Activated CD4-positive, CD25-positive, alpha-beta regulatory T cell treated with anti-CD3 and anti-CD28 coated beads, Interleukin-2, amount 50 U/mL, for 16 hours (primary cell): ENCODE measurements at regions not wholly inside any gene's neighbourhood (a gene's known extent, or its start where the extent isn't known, plus 50 kb on each side); places are given as distances from the start of the nearest gene placed in this dataset.

Experiments used
- DNase-seq: peaks from one replicate; pipeline ENCODE4 v3.0.0-alpha.2; 2020; ENCODE audit warnings: low read depth, low spot score

DNA sequence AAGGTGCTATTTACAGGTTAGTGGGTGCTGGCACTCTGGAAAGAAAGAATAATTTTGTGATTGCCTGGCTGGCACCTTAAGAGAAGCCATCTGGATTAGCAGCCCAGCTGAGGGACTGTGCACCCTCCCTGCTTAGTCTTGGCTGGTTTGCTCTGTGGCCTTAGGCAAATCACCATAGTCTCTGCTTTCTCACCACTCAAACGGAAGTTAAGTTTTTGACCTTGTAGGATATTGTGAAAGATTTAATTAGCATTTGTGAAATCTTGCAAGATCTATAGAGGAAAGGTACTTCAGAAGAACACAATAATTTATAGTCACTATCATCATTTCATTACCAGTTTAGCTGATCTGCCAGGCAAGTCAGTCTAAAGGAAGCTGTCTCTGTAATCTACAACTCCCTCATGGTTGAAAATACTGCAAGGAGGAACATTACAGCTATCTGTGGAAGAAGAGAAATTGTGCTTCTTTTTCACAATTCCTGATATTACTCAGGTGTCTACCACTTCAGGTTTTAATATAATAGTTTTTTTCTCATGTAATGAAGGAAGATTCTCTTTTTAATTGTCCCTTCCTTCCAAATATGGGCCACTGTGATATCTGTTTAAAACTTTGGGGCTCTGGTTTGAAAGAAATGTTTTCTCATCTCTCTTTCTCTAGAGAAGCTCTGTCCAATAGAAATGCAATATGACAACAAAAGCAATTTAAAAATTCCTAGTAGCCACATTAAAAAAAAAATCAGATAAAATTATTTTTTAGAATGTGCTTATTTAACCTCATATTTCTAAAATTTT, 219.6 kb downstream of the PTEN start:
- no peak for DNase-seq

DNA sequence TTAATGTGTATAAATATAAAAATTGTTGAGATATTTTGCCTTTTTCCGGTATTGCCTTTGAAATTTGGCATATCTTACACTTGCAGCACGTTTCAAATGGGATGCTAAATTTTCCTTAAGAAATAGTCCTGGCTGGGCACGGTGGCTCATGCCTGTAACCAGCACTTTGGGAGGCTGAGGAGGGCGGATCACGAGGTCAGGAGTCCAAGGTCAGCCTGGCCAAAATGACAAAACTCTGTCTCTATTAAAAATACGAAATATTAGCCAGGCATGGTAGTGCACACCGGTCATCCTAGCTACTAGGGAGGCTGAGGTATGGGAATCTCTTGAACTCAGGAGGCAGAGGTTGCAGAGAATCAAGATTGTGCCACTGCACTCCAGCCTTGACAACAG, 220.2 kb downstream of the PTEN start:
- no peak for DNase-seq

GRCh38 chr10:88086187-88086960, 222.9 kb downstream of the PTEN start:
- no peak for DNase-seq

DNA sequence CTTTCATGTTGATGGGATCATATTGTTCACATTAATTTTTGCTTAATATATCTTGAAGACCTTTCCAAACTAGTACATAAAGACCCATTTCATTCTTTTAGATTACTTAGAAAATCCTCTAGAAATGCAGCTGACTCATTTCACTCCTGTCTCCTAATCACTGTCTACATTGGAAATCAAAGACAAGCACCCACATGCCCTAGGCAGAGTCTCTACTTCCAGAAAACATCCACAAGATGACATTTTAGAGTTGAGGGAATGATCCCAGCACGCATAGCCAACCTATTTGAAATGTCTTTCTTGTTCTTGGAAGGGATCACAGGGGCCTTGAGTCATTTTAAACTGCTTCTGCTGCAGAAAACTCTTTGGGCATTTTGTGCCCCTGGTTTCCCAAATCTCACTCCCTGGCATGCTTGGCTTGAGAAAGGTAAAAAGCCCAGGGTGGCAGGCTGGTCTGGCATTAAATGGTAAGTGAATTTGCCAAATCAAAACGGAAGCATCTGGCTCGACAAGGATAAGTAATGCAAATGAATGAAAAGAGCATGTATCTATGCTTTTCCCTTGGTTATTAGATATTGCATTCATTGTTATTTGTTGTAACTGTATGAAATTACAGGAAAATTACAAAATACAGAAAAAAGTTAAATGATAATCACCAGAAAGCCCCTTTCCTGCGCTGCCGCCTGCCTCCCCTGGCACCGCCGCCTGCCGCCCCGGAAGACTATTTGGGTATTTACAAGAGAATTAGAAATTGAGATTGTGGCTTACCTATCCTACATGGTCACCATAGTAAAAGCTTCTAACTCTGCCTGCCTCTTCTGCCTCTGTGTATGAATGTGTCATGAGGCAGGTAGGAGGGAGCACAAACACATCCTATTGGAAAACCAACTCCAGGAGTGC, 225.3 kb downstream of the PTEN start:
- DNase-seq, result no peak

DNA sequence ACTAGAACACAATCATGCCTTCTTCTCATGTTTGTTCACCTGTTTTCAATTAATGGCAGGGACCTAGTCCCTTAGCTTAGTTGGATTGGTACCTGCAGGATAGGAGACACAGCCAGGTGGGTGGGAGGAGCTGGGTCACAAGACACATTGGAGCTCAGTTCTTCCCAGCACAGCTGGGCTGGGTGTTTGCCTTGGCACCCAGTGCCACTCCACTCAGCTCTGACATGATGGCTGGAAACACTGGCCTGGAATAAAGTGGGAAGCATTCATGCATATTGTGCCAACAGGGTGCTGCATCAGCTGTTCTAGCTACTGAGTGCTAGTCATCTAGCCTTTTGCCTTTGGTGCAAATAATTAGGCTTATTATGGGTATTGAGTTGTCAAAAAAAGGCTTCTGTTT, 226.1 kb downstream of the PTEN start:
- DNase-seq, result no peak

- DNase-seq, result no peak
Measured at GRCh38 chr10:88090568-88091214, 227.3 kb downstream of the PTEN start.

GRCh38 chr10:88091490-88092061, 228.2 kb downstream of the PTEN start:
- peak; percentile 57 for DNase-seq

GRCh38 chr10:88092265-88092664, 228.8 kb downstream of the PTEN start:
- no peak for DNase-seq

- DNase-seq, result no peak
Measured at GRCh38 chr10:88092973-88093372, 229.5 kb downstream of the PTEN start.

DNA sequence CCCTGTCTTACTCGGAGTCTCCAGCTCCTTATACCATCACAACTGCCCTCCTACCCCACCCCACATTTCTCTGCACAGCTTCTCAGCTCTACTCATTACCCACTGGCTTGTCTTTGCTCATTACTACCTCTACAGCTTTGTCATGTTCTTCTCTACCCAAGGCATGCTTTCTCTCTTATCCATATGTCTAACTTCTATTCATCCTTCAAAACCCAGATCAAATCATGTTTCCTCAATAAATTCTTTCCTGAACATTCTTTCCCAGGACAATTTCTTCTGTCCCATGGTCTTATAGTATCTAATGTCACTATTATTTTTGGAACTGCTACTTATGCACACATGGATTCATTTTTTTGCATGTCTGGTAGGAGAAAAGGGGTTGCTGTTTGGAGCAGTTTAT, 231.4 kb downstream of the PTEN start:
- no peak for DNase-seq

- no peak for DNase-seq
Measured at GRCh38 chr10:88095223-88095721, 231.8 kb downstream of the PTEN start.

- no peak for DNase-seq
Measured at GRCh38 chr10:88095778-88096431, 232.5 kb downstream of the PTEN start.

- no peak for DNase-seq
Measured at GRCh38 chr10:88097092-88097516, 233.7 kb downstream of the PTEN start.

DNA sequence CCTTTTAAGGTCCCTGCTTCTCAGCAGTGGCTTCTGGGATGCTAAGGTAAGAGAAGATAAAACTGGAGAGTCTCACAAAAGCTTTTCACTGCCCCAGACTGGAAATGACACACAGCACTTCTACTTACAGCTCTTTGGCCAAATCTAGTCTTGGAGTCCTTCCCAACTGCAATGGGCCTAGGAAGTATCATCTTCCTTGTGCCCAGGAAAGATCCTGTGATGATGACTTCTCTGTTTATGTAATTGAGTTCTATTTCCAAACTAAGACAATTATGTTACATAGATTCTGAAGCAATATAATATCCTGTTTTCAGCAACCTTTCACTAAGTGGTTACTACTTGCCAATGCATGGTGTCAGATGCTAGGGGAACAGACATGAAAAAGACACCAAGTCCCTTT, 234.1 kb downstream of the PTEN start:
- no peak for DNase-seq

- no peak for DNase-seq
Measured at GRCh38 chr10:88100281-88100680, 236.9 kb downstream of the PTEN start.

DNA sequence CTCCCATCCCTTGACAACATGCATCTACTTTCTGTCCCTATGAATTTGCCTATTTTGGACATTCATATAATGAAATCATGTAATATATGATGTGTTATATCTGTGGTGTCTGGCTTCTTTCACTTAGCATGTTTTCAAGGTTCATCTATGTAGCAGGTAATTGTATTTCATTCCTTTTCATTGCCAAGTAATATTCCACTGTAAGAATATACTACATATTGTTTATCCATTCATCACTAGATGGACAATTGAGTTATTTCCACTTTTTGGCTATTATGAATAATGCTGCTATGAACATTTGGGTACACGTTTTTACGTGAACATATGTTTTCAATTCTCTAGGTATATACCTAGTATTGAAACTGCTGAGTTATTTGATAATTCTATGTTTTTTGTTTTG, 238.2 kb downstream of the PTEN start:
- no peak for DNase-seq

GRCh38 chr10:88103576-88103975, 240.2 kb downstream of the PTEN start:
- DNase-seq, result no peak

DNA sequence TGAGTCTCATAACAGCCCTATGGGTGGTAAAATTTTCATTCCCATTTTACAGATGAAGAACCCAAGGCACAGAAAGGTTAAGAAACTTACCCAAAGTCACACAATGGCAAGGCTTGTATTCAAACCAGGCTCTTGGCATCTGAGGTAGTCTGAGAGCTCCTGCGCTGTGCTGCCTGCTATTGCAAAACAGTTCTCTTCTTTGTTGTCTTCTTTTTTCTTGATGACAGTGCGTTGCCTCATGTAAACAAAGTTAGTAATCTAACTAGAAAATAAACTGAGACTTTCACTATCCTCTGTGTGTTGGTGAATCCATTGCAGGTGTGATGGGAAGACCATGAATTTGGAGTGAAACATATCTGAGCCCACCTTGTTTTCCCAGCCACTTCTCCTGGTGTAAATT, 240.8 kb downstream of the PTEN start:
- no peak for DNase-seq

DNA sequence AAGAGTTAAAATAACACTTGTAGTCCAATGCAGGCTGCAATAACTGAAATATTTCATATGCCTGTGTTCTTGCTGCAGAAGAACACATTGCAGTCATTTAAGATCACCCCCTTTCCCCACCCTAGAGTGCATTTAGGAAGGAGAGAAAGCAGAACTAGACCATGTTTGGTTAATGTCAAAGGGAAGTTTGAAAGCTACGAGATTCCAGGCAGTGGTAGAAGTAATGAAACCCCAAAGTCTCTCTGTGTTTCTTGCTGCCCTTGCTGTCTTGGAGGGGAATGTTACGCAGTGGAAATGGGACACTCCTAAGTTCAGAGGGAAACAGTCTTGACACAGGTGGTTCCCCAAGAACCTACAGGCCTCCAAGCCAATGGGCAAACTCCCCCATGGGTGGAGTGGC, 242.9 kb downstream of the PTEN start:
- DNase-seq, result no peak

DNA sequence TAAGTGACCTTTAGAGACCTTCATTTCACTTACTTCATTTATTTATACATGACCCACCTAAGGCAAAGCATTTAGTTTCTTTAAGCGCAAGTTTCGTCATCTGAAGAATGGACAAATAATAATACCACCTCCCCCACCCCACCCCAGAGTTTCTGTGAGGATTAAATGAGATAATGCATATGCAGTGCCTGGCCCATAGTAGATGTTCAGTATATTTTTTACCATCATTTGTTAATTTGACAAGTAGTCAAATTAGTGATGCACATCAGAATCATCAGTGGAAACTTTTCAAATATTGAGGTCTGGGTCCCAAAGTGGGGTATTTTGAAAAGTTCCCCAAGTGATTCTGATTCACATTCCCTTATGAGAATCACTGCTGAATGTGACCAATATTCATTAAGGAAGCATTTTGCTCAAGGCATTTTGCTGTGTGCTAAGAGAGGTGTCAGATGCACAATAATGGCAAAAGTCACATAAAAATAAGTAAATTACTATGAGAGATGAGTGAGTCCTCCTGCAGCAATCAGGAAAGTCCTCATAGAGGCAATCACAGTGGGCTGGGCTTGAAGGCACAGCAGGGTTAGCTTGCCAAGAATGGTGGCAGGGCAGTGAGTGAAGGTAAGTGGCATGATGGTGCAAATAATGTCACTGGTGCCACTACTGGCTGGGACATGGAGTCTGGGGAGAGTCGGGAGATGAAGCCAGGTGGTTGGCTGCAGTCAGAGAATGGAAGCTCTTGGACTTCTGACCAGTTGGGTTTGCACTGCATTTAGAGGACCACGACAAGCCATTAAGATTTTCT, 244.1 kb downstream of the PTEN start:
- DNase-seq, result no peak
